DOHH2 (cell line): ENCODE measurements at regions not wholly inside any gene's neighbourhood (a gene's known extent, or its start where the extent isn't known, plus 50 kb on each side); places are given as distances from the start of the nearest gene placed in this dataset.

ENCODE experiments used
- H3F3A ChIP-seq: fragments of 200-600 bp; sonication (generic), shearing (Covaris generic); 2 replicates; pipeline ENCODE4 v1.6.0; 2016; ENCODE audit warnings: antibody characterized with exemption, mild to moderate bottlenecking; ENCODE audit not compliant: control insufficient read depth, insufficient read depth
- H3K27ac ChIP-seq: fragments of 200-600 bp; sonication (generic); 2 replicates; pipeline ENCODE4 v1.5.1; 2014; ENCODE audit warnings: low read depth, mild to moderate bottlenecking, low read length, moderate library complexity
- H3K27me3 ChIP-seq: fragments of 200-600 bp; sonication (generic); 2 replicates; pipeline ENCODE4 v1.6.1; 2014; ENCODE audit warnings: mild to moderate bottlenecking, low read length, mixed read lengths; ENCODE audit not compliant: control insufficient read depth
- H3K36me3 ChIP-seq: fragments of 200-600 bp; sonication (generic); 2 replicates; pipeline ENCODE4 v1.6.1; 2014; ENCODE audit warnings: mild to moderate bottlenecking, low read length, moderate library complexity, mixed read lengths; ENCODE audit not compliant: control insufficient read depth
- H3K4me1 ChIP-seq: fragments of 200-600 bp; sonication (generic); 2 replicates; pipeline ENCODE4 v1.6.1; 2014; ENCODE audit warnings: mild to moderate bottlenecking, low read length, mixed read lengths; ENCODE audit not compliant: control insufficient read depth
- H3K4me2 ChIP-seq: fragments of 200-600 bp; sonication (generic); 2 replicates; pipeline ENCODE4 v1.6.0; 2014; ENCODE audit warnings: mild to moderate bottlenecking, low read length, moderate library complexity
- H3K4me3 ChIP-seq: fragments of 200-600 bp; sonication (generic); 2 replicates; pipeline ENCODE4 v1.5.1; 2014; ENCODE audit warnings: mild to moderate bottlenecking, low read length, mixed read lengths
- H3K79me2 ChIP-seq: fragments of 200-600 bp; sonication (generic); 2 replicates; pipeline ENCODE4 v1.6.1; 2014; ENCODE audit warnings: mild to moderate bottlenecking, low read length, mixed read lengths; ENCODE audit not compliant: control insufficient read depth
- H3K9me2 ChIP-seq: fragments of 200-600 bp; sonication (generic); replicated peaks from 2 replicates; pipeline ENCODE4 v1.6.1; 2014; ENCODE audit warnings: mild to moderate bottlenecking, low read length, mixed read lengths; ENCODE audit not compliant: control insufficient read depth
- H3K9me3 ChIP-seq: fragments of 200-600 bp; sonication (generic); 2 replicates; pipeline ENCODE4 v1.6.1; 2014; ENCODE audit warnings: antibody characterized with exemption, low read length, mixed read lengths; ENCODE audit not compliant: control insufficient read depth, insufficient read depth
- H4K20me1 ChIP-seq: fragments of 200-600 bp; sonication (generic); 2 replicates; pipeline ENCODE4 v1.6.0; 2014; ENCODE audit warnings: low read depth, mild to moderate bottlenecking, antibody characterized with exemption, low read length, moderate library complexity; ENCODE audit not compliant: control insufficient read depth, insufficient read depth
- EZH2phosphoT487 ChIP-seq: fragments of 200-600 bp; sonication (generic); IDR thresholded peaks from 2 replicates; pipeline ENCODE4 v1.6.1; 2017; ENCODE audit warnings: borderline replicate concordance, mild to moderate bottlenecking, antibody characterized with exemption, low read length, moderate library complexity, mixed read lengths
- TF ChIP-seq, protein P1 (sequence below): fragments of 200-600 bp; sonication (generic); IDR thresholded peaks from one replicate; pipeline ENCODE4 v1.5.1; 2014; ENCODE audit warnings: antibody characterized with exemption, mild to moderate bottlenecking, low read depth, low read length; ENCODE audit not compliant: poor library complexity, severe bottlenecking

- H3K4me2 ChIP-seq, result peak overlapping the region; percentile 28
- peaks cover 26% of the 10 kb centered on the region for H3F3A ChIP-seq
- no peaks in the 10 kb centered on the region for H3K9me2 ChIP-seq
- peaks cover 6% of the 10 kb centered on the region; the same call in 1 of the 2 replicates for H3K9me3 ChIP-seq
- no peak overlapping the region for H3K4me3 ChIP-seq
- no peak overlapping the region for H3K27ac ChIP-seq
- H3K27me3 ChIP-seq, result no peaks in the 10 kb centered on the region
- H3K79me2 ChIP-seq, result no peaks in the 10 kb centered on the region
- TF ChIP-seq, protein P1, sequence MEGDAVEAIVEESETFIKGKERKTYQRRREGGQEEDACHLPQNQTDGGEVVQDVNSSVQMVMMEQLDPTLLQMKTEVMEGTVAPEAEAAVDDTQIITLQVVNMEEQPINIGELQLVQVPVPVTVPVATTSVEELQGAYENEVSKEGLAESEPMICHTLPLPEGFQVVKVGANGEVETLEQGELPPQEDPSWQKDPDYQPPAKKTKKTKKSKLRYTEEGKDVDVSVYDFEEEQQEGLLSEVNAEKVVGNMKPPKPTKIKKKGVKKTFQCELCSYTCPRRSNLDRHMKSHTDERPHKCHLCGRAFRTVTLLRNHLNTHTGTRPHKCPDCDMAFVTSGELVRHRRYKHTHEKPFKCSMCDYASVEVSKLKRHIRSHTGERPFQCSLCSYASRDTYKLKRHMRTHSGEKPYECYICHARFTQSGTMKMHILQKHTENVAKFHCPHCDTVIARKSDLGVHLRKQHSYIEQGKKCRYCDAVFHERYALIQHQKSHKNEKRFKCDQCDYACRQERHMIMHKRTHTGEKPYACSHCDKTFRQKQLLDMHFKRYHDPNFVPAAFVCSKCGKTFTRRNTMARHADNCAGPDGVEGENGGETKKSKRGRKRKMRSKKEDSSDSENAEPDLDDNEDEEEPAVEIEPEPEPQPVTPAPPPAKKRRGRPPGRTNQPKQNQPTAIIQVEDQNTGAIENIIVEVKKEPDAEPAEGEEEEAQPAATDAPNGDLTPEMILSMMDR, result no peak
- H3K4me1 ChIP-seq, result peaks cover 75% of the 10 kb centered on the region
- H4K20me1 ChIP-seq, result no peaks in the 10 kb centered on the region
- H3K36me3 ChIP-seq, result 0 out of 2 replicates have a peak, but pooled peaks cover 4% of the 10 kb centered on the region
Measured at GRCh38 chr13:44271473-44271872, 102.2 kb upstream of the SERP2 start.

- Histone ChIP-seq H3K4me1 (peaks cover 79% of the 10 kb centered on the region), H3K27me3 (no peaks in the 10 kb centered on the region), H3K36me3 (0 out of 2 replicates have a peak, but pooled peaks cover 4% of the 10 kb centered on the region), H3K79me2 (no peaks in the 10 kb centered on the region), H4K20me1 (no peaks in the 10 kb centered on the region), H3K27ac (0 out of 2 replicates have a peak overlapping the region, but pooled peaks have one; percentile 14), H3K4me3 (peak overlapping the region; percentile 14; the same call in 1 of the 2 replicates), H3K4me2 (peak overlapping the region; percentile 28), H3F3A (peaks cover 30% of the 10 kb centered on the region), H3K9me3 (peaks cover 2% of the 10 kb centered on the region; the same call in 1 of the 2 replicates), H3K9me2 (no peaks in the 10 kb centered on the region)
- TF ChIP-seq, protein P1, result no peak
- TF ChIP-seq EZH2phosphoT487, result no peak
Measured at GRCh38 chr13:44271915-44272341, 101.7 kb upstream of the SERP2 start.

- no peaks in the 10 kb centered on the region for H3K27me3 ChIP-seq
- no peaks in the 10 kb centered on the region for H3K79me2 ChIP-seq
- no peaks in the 10 kb centered on the region for H4K20me1 ChIP-seq
- no peaks in the 10 kb centered on the region for H3K9me2 ChIP-seq
- H3K4me1 ChIP-seq, result peaks cover 80% of the 10 kb centered on the region
- H3K36me3 ChIP-seq, result peaks cover 6% of the 10 kb centered on the region
- peaks cover 5% of the 10 kb centered on the region; the same call in 1 of the 2 replicates for H3K9me3 ChIP-seq
- H3K4me3 ChIP-seq, result peak overlapping the region; percentile 74; the same call in 1 of the 2 replicates
- TF ChIP-seq, protein P1, result no peak
- TF ChIP-seq EZH2phosphoT487, result no peak
- H3K27ac ChIP-seq, result no peak overlapping the region
- H3K4me2 ChIP-seq, result peak overlapping the region; percentile 96
- peaks cover 33% of the 10 kb centered on the region for H3F3A ChIP-seq
Measured at GRCh38 chr13:44272692-44273091, 100.9 kb upstream of the SERP2 start.
